ENCODE measurements at regions not wholly inside any gene's neighbourhood (a gene's known extent, or its start where the extent isn't known, plus 50 kb on each side); places are given as distances from the start of the nearest gene placed in this dataset.

- no peaks in the 10 kb centered on the region for H3K27me3 ChIP-seq
- H3K9me3 ChIP-seq: no peaks in the 10 kb centered on the region
- no peak overlapping the region for H3K27ac ChIP-seq
- peak; percentile 8 to 35 for DNase-seq
- H3K4me3 ChIP-seq (replicated peaks in 1 of 3): no peak overlapping the region
- H3K4me1 ChIP-seq: no peaks in the 10 kb centered on the region
- H3K36me3 ChIP-seq: no peaks in the 10 kb centered on the region
- TF ChIP-seq, protein P1, sequence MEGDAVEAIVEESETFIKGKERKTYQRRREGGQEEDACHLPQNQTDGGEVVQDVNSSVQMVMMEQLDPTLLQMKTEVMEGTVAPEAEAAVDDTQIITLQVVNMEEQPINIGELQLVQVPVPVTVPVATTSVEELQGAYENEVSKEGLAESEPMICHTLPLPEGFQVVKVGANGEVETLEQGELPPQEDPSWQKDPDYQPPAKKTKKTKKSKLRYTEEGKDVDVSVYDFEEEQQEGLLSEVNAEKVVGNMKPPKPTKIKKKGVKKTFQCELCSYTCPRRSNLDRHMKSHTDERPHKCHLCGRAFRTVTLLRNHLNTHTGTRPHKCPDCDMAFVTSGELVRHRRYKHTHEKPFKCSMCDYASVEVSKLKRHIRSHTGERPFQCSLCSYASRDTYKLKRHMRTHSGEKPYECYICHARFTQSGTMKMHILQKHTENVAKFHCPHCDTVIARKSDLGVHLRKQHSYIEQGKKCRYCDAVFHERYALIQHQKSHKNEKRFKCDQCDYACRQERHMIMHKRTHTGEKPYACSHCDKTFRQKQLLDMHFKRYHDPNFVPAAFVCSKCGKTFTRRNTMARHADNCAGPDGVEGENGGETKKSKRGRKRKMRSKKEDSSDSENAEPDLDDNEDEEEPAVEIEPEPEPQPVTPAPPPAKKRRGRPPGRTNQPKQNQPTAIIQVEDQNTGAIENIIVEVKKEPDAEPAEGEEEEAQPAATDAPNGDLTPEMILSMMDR (IDR thresholded peaks at IDR 0.05): no peak
- no peak for TF ChIP-seq POLR2A (IDR thresholded peaks at IDR 0.05)
- intact Hi-C loops (cut with DNase I): no loop called here
- 89 to 91% methylated on average over 5 to 6 of the region's 6 CpGs for WGBS, 2 donors
Observed at GRCh38 chr2:129747500-129748125, 231.9 kb upstream of the RAB6C start.

DNA sequence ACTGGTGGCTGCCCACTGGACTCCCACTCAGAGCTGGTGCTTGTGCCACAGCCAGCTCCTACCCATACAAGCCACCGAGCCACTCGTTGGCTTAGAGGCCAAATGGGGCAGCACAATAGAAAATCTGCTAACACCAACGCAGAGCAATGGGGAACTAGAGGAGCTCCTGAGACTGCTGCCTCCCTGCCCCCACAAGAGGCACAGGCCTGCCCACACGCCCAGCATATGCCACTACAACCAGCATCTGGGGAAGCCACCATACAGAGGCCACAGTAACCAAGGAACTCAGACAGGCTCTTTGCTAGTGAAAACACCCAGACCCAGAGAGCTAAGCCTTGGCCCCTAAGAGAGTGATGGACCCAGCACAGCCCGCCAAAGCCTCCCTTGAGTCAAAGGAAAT lies 231.2 kb upstream of the RAB6C start:
- no peaks in the 10 kb centered on the region for H3K27me3 ChIP-seq
- DNase-seq: no peak
- no peak overlapping the region for H3K27ac ChIP-seq
- TF ChIP-seq, protein P1 (IDR thresholded peaks at IDR 0.05): no peak
- TF ChIP-seq POLR2A (IDR thresholded peaks at IDR 0.05): no peak
- no peak overlapping the region for H3K4me3 ChIP-seq (replicated peaks in 1 of 3)
- intact Hi-C loops (cut with DNase I): no loop called here
- no peaks in the 10 kb centered on the region for H3K4me1 ChIP-seq
- H3K36me3 ChIP-seq: no peaks in the 10 kb centered on the region
- no peaks in the 10 kb centered on the region for H3K9me3 ChIP-seq
- WGBS, 2 donors: 67 to 78% methylated on average over 1 to 5 of the region's 5 CpGs

DNA sequence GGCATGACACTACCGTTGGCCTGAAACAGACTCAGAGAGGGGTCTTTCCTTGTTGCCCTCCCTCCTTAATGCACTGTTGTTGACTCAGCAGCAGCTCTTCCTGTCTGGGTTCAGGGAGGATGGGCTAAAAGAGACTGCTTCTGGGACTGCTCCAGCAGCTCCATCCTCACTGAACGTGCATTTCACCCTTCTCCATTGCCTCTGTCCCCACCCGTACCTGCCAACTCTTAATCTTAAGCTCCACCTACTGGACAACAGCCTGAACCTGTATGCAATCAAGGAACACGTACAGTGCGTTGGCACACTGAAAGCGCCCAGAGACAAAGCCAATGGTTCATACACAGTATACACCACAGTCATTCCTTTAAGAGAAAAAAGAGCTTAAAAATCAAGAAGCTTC lies 230.8 kb upstream of the RAB6C start:
- Histone ChIP-seq H3K4me3 (replicated peaks in 1 of 3) (no peak overlapping the region), H3K36me3 (no peaks in the 10 kb centered on the region), H3K4me1 (no peaks in the 10 kb centered on the region), H3K27ac (no peak overlapping the region), H3K9me3 (no peaks in the 10 kb centered on the region), H3K27me3 (no peaks in the 10 kb centered on the region)
- intact Hi-C loops (cut with DNase I): no loop called here
- WGBS, 2 donors: 30 to 43% methylated on average over 5 to 6 of the region's 6 CpGs
- no peak for DNase-seq
- no peak for TF ChIP-seq POLR2A (IDR thresholded peaks at IDR 0.05)
- TF ChIP-seq, protein P1 (IDR thresholded peaks at IDR 0.05): peak in 3 of 6 experiments; percentile 14 to 37 (median 35)

GRCh38 chr2:129751409-129751808 lies 228.1 kb upstream of the RAB6C start:
- TF ChIP-seq POLR2A (IDR thresholded peaks at IDR 0.05): no peak
- TF ChIP-seq, protein P1 (IDR thresholded peaks at IDR 0.05): no peak
- intact Hi-C loops (cut with DNase I): no loop called here
- H3K4me1 ChIP-seq: no peaks in the 10 kb centered on the region
- H3K9me3 ChIP-seq: no peaks in the 10 kb centered on the region
- H3K4me3 ChIP-seq (replicated peaks in 1 of 3): no peak overlapping the region
- H3K27me3 ChIP-seq: no peaks in the 10 kb centered on the region
- DNase-seq: no peak
- WGBS, 2 donors: 82 to 89% methylated on average over 1 of the region's 1 CpG
- no peaks in the 10 kb centered on the region for H3K36me3 ChIP-seq
- H3K27ac ChIP-seq: no peak overlapping the region

GRCh38 chr2:129752176-129752575 lies 227.3 kb upstream of the RAB6C start:
- Histone ChIP-seq H3K4me3 (replicated peaks in 1 of 3) (no peak overlapping the region), H3K4me1 (no peaks in the 10 kb centered on the region), H3K36me3 (no peaks in the 10 kb centered on the region), H3K27me3 (no peaks in the 10 kb centered on the region), H3K27ac (no peak overlapping the region), H3K9me3 (no peaks in the 10 kb centered on the region)
- WGBS, 2 donors: 85 to 95% methylated on average over 3 of the region's 3 CpGs
- no peak for DNase-seq
- intact Hi-C loops (cut with DNase I): no loop called here
- TF ChIP-seq, protein P1 (IDR thresholded peaks at IDR 0.05): no peak
- TF ChIP-seq POLR2A (IDR thresholded peaks at IDR 0.05): no peak

Measured in thyroid gland (tissue), 4 donors.